Naive B cell (primary cell): ENCODE measurements at regions not wholly inside any gene's neighbourhood (a gene's known extent, or its start where the extent isn't known, plus 50 kb on each side); places are given as distances from the start of the nearest gene placed in this dataset.
"Not testable (repeated sequence)": the region's sequence is repeated elsewhere in the genome, so short reads cannot be mapped to it uniquely, and the experiment has no call there.

ENCODE experiments used
- ATAC-seq, 2 donors: fragments of 150-1000 bp; cut with Tn5 transposase; 2 replicates each; pipeline ENCODE4 v1.10.0; 2021; ENCODE audit warnings: low read depth in 2 of 2, mild to moderate bottlenecking in 2 of 2, moderate library complexity in 2 of 2
- DNase-seq: peaks from one replicate; pipeline ENCODE4 v3.0.0; 2022
- H3K27ac Mint-ChIP-seq, 6 donors: one replicate each; pipeline ENCODE4 v1.8.0; 2020 to 2022; ENCODE audit warnings: mild to moderate bottlenecking in 6 of 6, mixed read lengths in 6 of 6, moderate library complexity in 5 of 6, inconsistent platforms in 2 of 6
- H3K27me3 Mint-ChIP-seq, 3 donors: one replicate each; pipeline ENCODE4 v1.8.0; 2021 to 2022; ENCODE audit warnings: mixed read lengths in 3 of 3, mild to moderate bottlenecking in 1 of 3
- H3K36me3 Mint-ChIP-seq, 2 donors: one replicate each; pipeline ENCODE4 v1.8.0; 2020 to 2022; ENCODE audit warnings: mixed read lengths in 2 of 2, inconsistent platforms in 1 of 2, mild to moderate bottlenecking in 1 of 2
- H3K4me1 Mint-ChIP-seq, 3 donors: one replicate each; pipeline ENCODE4 v1.8.0; 2020 to 2022; ENCODE audit warnings: mixed read lengths in 3 of 3, inconsistent platforms in 1 of 3, mild to moderate bottlenecking in 1 of 3, moderate library complexity in 1 of 3
- H3K4me3 Mint-ChIP-seq, 8 donors: one replicate each; pipeline ENCODE4 v1.8.0; 2020 to 2022; ENCODE audit warnings: mild to moderate bottlenecking in 8 of 8, mixed read lengths in 8 of 8, moderate library complexity in 8 of 8, inconsistent platforms in 2 of 8
- H3K9me3 Mint-ChIP-seq, 7 donors: one replicate each; pipeline ENCODE4 v1.8.0; 2020 to 2022; ENCODE audit warnings: mixed read lengths in 7 of 7, mild to moderate bottlenecking in 5 of 7, inconsistent platforms in 2 of 7, moderate library complexity in 1 of 7

DNA sequence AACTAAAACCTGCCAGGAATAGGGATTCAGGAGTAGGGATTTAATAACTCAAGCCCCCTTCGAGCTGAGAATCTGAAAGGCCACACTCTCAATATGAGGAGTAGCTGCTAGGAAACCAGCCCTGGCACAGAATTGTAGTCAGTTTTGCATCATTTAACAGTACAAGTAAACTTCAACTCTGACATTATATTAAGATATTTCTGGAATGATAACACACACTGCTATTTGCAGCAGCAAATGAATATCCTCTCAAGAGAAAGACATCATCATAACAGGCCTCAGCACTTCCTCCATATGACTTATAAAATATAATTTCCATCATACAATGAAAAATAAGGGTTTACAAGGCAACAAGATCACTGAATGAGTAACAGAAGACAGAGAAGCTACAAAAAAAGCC lies 138.2 kb upstream of the RFX3 start:
- H3K36me3 Mint-ChIP-seq: peaks cover 9 to 16% of the 10 kb centered on the region in 2 donors
- DNase-seq (no peak), ATAC-seq (no peak)
- no peaks in the 10 kb centered on the region for H3K4me1 Mint-ChIP-seq
- no peaks in the 10 kb centered on the region for H3K9me3 Mint-ChIP-seq
- no peak overlapping the region for H3K4me3 Mint-ChIP-seq
- H3K27ac Mint-ChIP-seq: no peak overlapping the region
- no peaks in the 10 kb centered on the region for H3K27me3 Mint-ChIP-seq

DNA sequence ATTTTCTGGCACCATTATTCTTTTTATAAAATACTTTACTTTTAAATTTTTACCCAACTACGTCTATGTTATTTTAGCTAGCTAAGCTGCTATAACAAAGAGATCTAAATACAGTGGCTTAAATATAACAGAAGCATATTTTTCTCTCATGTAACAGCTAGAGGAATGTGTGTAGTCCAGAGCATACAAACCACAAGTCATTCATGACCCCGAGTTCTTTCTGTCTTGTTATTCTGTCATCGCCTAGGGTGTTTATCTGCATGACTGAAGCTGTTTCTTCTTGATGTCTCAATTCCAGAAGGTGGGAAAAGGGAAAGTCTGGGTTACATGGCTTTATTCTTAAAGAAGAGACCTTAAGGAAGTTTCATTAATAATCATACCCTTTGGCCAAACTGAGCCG lies 136.9 kb upstream of the RFX3 start:
- no peak for DNase-seq
- no peak for ATAC-seq
- H3K36me3 Mint-ChIP-seq: peaks cover 13 to 19% of the 10 kb centered on the region in 2 donors
- H3K4me1 Mint-ChIP-seq: no peaks in the 10 kb centered on the region
- no peak overlapping the region for H3K4me3 Mint-ChIP-seq
- no peaks in the 10 kb centered on the region for H3K27me3 Mint-ChIP-seq
- no peaks in the 10 kb centered on the region for H3K9me3 Mint-ChIP-seq
- H3K27ac Mint-ChIP-seq: no peak overlapping the region

DNA sequence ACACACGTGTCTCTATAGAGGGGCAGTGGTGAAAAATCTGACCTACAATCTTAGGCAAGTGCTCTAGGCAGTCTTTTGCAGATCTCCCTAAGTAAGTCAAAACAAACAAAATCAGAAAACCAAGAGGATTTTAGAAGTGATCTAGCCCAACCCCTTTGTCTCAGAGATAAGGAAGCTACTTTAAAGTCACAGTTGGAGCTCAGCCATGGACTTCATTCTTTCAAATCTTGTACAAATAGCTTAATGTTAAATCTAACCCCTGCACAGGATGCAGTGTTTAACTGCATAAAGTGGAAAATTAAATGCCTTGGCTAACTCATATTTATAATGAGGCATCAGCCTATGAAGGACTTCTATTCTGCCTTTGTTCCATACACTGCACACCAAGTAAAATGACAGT lies 135.1 kb upstream of the RFX3 start:
- ATAC-seq (no peak), DNase-seq (no peak)
- Mint-ChIP-seq H3K27me3 (no peaks in the 10 kb centered on the region), H3K36me3 (peaks cover 15 to 28% of the 10 kb centered on the region in 2 donors), H3K9me3 (no peaks in the 10 kb centered on the region), H3K27ac (no peak overlapping the region), H3K4me1 (no peaks in the 10 kb centered on the region), H3K4me3 (no peak overlapping the region)

DNA sequence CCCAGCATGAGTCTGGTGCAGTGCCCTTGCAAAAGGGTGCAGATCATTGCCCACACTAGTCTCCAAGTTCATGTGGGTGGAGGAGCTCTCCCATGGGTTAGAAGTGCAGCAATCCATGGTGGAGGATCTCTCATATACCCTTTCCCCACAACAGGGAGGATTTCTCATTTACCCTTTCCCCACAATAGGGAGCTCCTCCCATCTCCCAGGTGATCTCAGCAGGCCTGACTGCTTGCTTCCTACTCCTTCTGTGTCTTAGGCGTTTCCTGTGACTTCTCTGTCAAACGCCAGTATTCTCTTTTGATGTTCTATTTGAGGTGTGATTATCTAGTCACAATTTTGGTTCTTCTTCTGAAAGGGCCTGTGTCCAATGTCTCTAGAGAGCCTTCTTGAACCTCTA lies 133.8 kb upstream of the RFX3 start:
- Mint-ChIP-seq H3K27me3 (no peaks in the 10 kb centered on the region), H3K4me3 (no peak overlapping the region), H3K4me1 (no peaks in the 10 kb centered on the region), H3K36me3 (peaks cover 15 to 28% of the 10 kb centered on the region in 2 donors), H3K27ac (no peak overlapping the region), H3K9me3 (no peaks in the 10 kb centered on the region)
- no peak for DNase-seq
- ATAC-seq: no peak

- H3K27me3 Mint-ChIP-seq: no peaks in the 10 kb centered on the region
- ATAC-seq (no peak), DNase-seq (no peak)
- no peaks in the 10 kb centered on the region for H3K9me3 Mint-ChIP-seq
- H3K36me3 Mint-ChIP-seq: peaks cover 15 to 28% of the 10 kb centered on the region in 2 donors
- H3K27ac Mint-ChIP-seq: no peak overlapping the region
- H3K4me3 Mint-ChIP-seq: no peak overlapping the region
- H3K4me1 Mint-ChIP-seq: no peaks in the 10 kb centered on the region
Observed at GRCh38 chr9:3658964-3659363, 133.2 kb upstream of the RFX3 start.

DNA sequence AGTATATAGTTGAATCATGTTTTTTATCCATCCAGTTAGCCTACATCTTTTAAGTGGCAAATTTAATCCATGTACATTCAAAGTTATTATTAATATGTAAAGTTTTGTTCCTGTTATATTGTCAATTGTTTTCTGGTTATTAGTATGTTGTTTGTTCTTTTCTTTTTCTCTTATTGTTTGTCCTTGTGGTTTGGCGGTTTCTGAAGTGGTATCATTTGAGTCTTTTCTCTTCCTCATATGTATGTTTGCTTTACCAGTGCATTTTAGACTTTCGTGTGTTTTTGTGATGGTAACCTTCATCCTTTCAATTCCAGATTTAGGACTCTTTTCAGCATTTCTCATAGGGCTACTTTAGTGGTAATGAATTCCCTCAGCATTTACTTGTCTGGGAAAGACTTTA lies 130.4 kb upstream of the RFX3 start:
- ATAC-seq (no peak), DNase-seq (no peak)
- Mint-ChIP-seq H3K27ac (no peak overlapping the region), H3K4me1 (no peaks in the 10 kb centered on the region), H3K36me3 (peaks cover 6 to 17% of the 10 kb centered on the region in 2 donors), H3K9me3 (no peaks in the 10 kb centered on the region), H3K27me3 (no peaks in the 10 kb centered on the region), H3K4me3 (no peak overlapping the region)

- no peaks in the 10 kb centered on the region for H3K36me3 Mint-ChIP-seq
- peak overlapping the region in 1 of 6 donors; percentile 17 for H3K27ac Mint-ChIP-seq
- no peaks in the 10 kb centered on the region for H3K4me1 Mint-ChIP-seq
- H3K9me3 Mint-ChIP-seq: no peaks in the 10 kb centered on the region
- DNase-seq: no peak
- no peak for ATAC-seq
- no peak overlapping the region for H3K4me3 Mint-ChIP-seq
- no peaks in the 10 kb centered on the region for H3K27me3 Mint-ChIP-seq
Observed at GRCh38 chr9:3650994-3651622, 125.3 kb upstream of the RFX3 start.

DNA sequence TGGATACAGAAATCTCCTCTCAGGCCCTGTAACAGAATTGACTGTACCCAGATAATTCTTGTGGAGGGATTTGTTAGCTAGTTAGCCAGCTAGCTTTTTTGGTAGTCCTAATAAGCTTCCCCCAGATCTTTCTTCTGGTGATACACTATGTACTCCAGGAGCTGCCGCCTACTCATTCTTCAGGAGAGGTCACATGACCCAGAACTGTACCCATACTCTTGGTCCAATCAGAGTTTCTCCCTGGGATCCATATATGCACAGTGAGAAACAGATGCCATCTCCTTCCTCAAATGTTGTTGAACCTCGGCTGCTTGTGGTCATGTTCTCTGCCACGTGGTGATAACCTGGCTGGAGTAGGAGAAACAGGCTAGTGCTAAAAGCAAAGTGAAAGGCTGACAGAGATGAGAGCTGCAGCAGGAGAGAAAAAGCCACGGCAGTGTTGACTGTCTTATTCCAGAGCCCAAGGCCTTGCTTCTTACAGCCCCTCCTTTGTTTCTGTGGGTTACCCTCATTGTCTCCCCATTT lies 123.0 kb upstream of the RFX3 start:
- Mint-ChIP-seq H3K27me3 (no peaks in the 10 kb centered on the region), H3K4me1 (no peaks in the 10 kb centered on the region), H3K36me3 (no peaks in the 10 kb centered on the region), H3K9me3 (no peaks in the 10 kb centered on the region), H3K4me3 (no peak overlapping the region), H3K27ac (peak overlapping the region in 1 of 6 donors; percentile 43)
- no peak for DNase-seq
- no peak for ATAC-seq

- Mint-ChIP-seq H3K36me3 (no peaks in the 10 kb centered on the region), H3K27ac (no peak overlapping the region)
Observed at GRCh38 chr9:3648266-3648665, 122.5 kb upstream of the RFX3 start.

GRCh38 chr9:3647652-3648051 lies 121.9 kb upstream of the RFX3 start:
- Mint-ChIP-seq H3K4me3 (no peak overlapping the region), H3K27ac (no peak overlapping the region), H3K27me3 (no peaks in the 10 kb centered on the region), H3K9me3 (no peaks in the 10 kb centered on the region), H3K36me3 (no peaks in the 10 kb centered on the region), H3K4me1 (no peaks in the 10 kb centered on the region)
- DNase-seq (no peak), ATAC-seq (no peak)

More at GRCh38 chr9:3648266-3648665, 122.5 kb upstream of the RFX3 start:
- Mint-ChIP-seq H3K4me1 (no peaks in the 10 kb centered on the region), H3K4me3 (no peak overlapping the region), H3K27me3 (no peaks in the 10 kb centered on the region), H3K9me3 (no peaks in the 10 kb centered on the region)
- DNase-seq: no peak
- ATAC-seq: no peak

GRCh38 chr9:3646226-3646625 lies 120.4 kb upstream of the RFX3 start:
- ATAC-seq (no peak), DNase-seq (no peak)
- H3K27ac Mint-ChIP-seq: no peak overlapping the region

DNA sequence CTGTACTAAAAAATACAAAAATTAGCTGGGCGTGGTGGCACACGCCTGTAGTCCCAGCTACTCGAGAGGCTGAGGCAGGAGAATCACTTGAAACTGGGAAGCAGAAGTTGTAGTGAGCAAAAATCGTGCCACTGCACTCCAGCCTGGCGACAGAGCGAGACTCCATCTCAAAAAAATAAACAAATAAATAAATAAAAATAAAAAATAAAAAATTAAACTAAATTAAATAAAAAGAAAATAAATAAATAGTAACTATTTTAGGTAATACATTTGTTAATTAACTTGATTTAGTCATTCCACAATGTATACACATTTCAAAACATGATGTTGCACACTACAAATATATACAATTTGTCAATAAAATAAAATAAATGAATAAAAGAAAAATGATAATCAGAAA lies 116.3 kb upstream of the RFX3 start:
- not testable (repeated sequence) for DNase-seq, ATAC-seq, H3K4me3 Mint-ChIP-seq, H3K27me3 Mint-ChIP-seq, H3K9me3 Mint-ChIP-seq, H3K27ac Mint-ChIP-seq, H3K36me3 Mint-ChIP-seq, H3K4me1 Mint-ChIP-seq

More at GRCh38 chr9:3646226-3646625, 120.4 kb upstream of the RFX3 start:
- H3K36me3 Mint-ChIP-seq: no peaks in the 10 kb centered on the region
- no peak overlapping the region for H3K4me3 Mint-ChIP-seq
- no peaks in the 10 kb centered on the region for H3K27me3 Mint-ChIP-seq
- no peaks in the 10 kb centered on the region for H3K9me3 Mint-ChIP-seq
- no peaks in the 10 kb centered on the region for H3K4me1 Mint-ChIP-seq

- H3K4me3 Mint-ChIP-seq: no peak overlapping the region
- ATAC-seq (no peak), DNase-seq (no peak)
- no peaks in the 10 kb centered on the region for H3K4me1 Mint-ChIP-seq
- no peaks in the 10 kb centered on the region for H3K27me3 Mint-ChIP-seq
- peaks cover 2 to 10% (median 6%) of the 10 kb centered on the region in 7 donors for H3K9me3 Mint-ChIP-seq
- no peak overlapping the region for H3K27ac Mint-ChIP-seq
- peaks cover 16 to 20% of the 10 kb centered on the region in 2 donors for H3K36me3 Mint-ChIP-seq
Observed at GRCh38 chr9:3629495-3629894, 103.7 kb upstream of the RFX3 start.

- Mint-ChIP-seq H3K4me1 (no peaks in the 10 kb centered on the region), H3K4me3 (no peak overlapping the region), H3K9me3 (peaks cover 4 to 10% (median 6%) of the 10 kb centered on the region in 7 donors), H3K27me3 (no peaks in the 10 kb centered on the region), H3K36me3 (peaks cover 19 to 21% of the 10 kb centered on the region in 2 donors), H3K27ac (no peak overlapping the region)
- ATAC-seq (no peak), DNase-seq (no peak)
Observed at GRCh38 chr9:3628239-3628638, 102.4 kb upstream of the RFX3 start.

DNA sequence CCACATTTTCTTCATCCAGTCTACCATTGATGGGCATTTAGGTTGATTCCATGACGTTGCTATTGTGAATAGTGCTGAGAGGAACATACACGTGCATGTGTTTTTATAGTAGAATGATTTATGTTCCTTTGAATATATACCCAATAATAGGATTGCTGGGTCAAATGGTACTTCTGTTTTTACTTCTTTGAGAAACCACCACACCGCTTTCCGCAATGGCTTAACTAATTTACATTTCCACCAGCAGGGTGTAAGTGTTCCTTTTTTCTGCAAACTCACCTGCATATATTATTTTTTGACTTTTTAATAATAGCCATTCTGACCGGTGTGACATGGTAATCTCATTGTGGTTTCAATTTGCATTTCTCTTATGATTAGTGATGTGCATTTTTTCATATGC lies 82.2 kb upstream of the RFX3 start:
- Mint-ChIP-seq H3K4me3 (no peak overlapping the region), H3K27ac (peak overlapping the region in 2 of 6 donors; percentile 16 to 60), H3K27me3 (no peaks in the 10 kb centered on the region), H3K9me3 (peaks cover 0 to 9% (median 7%) of the 10 kb centered on the region in 7 donors), H3K4me1 (peaks cover 8 to 12% (median 11%) of the 10 kb centered on the region in 3 donors), H3K36me3 (peaks cover 17 to 26% of the 10 kb centered on the region in 2 donors)
- ATAC-seq (peak; percentile 63 to 67), DNase-seq (peak; percentile 13)
